HepG2 (cell line): ENCODE measurements at regions not wholly inside any gene's neighbourhood (a gene's known extent, or its start where the extent isn't known, plus 50 kb on each side); places are given as distances from the start of the nearest gene placed in this dataset.

ENCODE experiments used
- ATAC-seq: fragments of 200-7000 bp; cut with Tn5 transposase; 3 replicates; pipeline ENCODE4 v1.9.1; 2020; ENCODE audit warnings: mild to moderate bottlenecking, moderate library complexity
- BruUV-seq: library from RNA; stranded (reverse); fragments of 400-500 nt; replicated peaks from 2 replicates; lab custom pipeline; 2021; lab: Mats Ljungman, UMichigan
- CTCF ChIA-PET: fragments of 300-600 bp; formaldehyde crosslinking; extraction: SDS; loops from one replicate; lab custom pipeline; 2021; ENCODE audit warnings: low total read pairs, inconsistent platforms, low intra/inter-chr PET ratio; lab: Yijun Ruan, JAX
- POLR2A ChIA-PET: fragments of 350-600 bp; sonication (Branson Sonifier 250); formaldehyde crosslinking; loops from one replicate; lab custom pipeline; 2020; ENCODE audit warnings: antibody characterized with exemption, inconsistent platforms; lab: Yijun Ruan, JAX
- DNase-seq: peaks from one replicate; pipeline ENCODE4 v3.0.0-alpha.2; 2015; ENCODE audit warnings: low spot score
- FAIRE-seq: peaks from 3 replicates; lab custom pipeline; 2011; peaks lifted over from hg19 to GRCh38; lab: Jason Lieb, UNC
- H2AFZ ChIP-seq: one replicate; pipeline ENCODE4 v1.6.1; 2011; ENCODE audit warnings: low read length, inconsistent platforms
- H3K27ac ChIP-seq: fragments of 300-600 bp; 3 replicates; pipeline ENCODE4 v1.8.0; 2011; ENCODE audit warnings: mixed run types, mild to moderate bottlenecking, mixed read lengths, low read length, inconsistent platforms; ENCODE audit not compliant: insufficient read depth; ENCODE audit errors: extremely low read length
- H3K27me3 ChIP-seq, 2 experiments: fragments of 200-600 bp in 1 of 2; 2 replicates in 1 of 2; 3 replicates in 1 of 2; pipeline versions ENCODE4 v1.6.0 to v1.8.0; 2011; ENCODE audit warnings: low read length in 2 of 2, mild to moderate bottlenecking in 2 of 2, moderate library complexity in 2 of 2, inconsistent platforms in 1 of 2; ENCODE audit not compliant: insufficient read depth in 2 of 2, control insufficient read depth in 1 of 2
- H3K36me3 ChIP-seq, 2 experiments: fragments of 200-600 bp in 1 of 2; replicated peaks in 1 of 2; 2 replicates in 1 of 2; 3 replicates in 1 of 2; pipeline versions ENCODE4 v1.5.1 to v1.8.0; 2011; ENCODE audit warnings: low read length in 2 of 2, inconsistent platforms in 1 of 2; ENCODE audit not compliant: insufficient read depth in 2 of 2, control insufficient read depth in 1 of 2
- H3K4me1 ChIP-seq: 2 replicates; pipeline ENCODE4 v1.5.1; 2012; ENCODE audit warnings: low read length, inconsistent platforms; ENCODE audit not compliant: insufficient read depth
- H3K4me2 ChIP-seq: 2 replicates; pipeline ENCODE4 v1.6.0; 2011; ENCODE audit warnings: low read depth, low read length, inconsistent platforms
- H3K4me3 ChIP-seq, 3 experiments: fragments of 200-600 bp in 1 of 3; sonication (generic), shearing (Covaris generic) in 1 of 3; replicated peaks in 1 of 3; 2 replicates each; pipeline ENCODE4 v1.5.1; 2011 to 2016; ENCODE audit warnings: low read length in 3 of 3, inconsistent platforms in 2 of 3, low read depth in 2 of 3, mild to moderate bottlenecking in 2 of 3, control low read depth in 1 of 3, mixed read lengths in 1 of 3; ENCODE audit not compliant: insufficient read depth in 1 of 3
- H3K79me2 ChIP-seq: one replicate; pipeline ENCODE4 v1.6.1; 2011; ENCODE audit warnings: low read length, inconsistent platforms; ENCODE audit not compliant: insufficient read depth
- H3K9ac ChIP-seq: 2 replicates; pipeline ENCODE4 v1.6.0; 2011; ENCODE audit warnings: mild to moderate bottlenecking, low read depth, low read length, inconsistent platforms; ENCODE audit not compliant: insufficient read depth
- H3K9me3 ChIP-seq: 2 replicates; pipeline ENCODE4 v1.5.1; 2012; ENCODE audit warnings: mild to moderate bottlenecking, low read length
- H4K20me1 ChIP-seq: 2 replicates; pipeline ENCODE4 v1.6.0; 2011; ENCODE audit warnings: inconsistent platforms, mild to moderate bottlenecking, low read length, moderate library complexity; ENCODE audit not compliant: insufficient read depth
- HMG20B ChIP-seq: conservative IDR thresholded peaks from 2 replicates; pipeline ENCODE4 v1.6.1; 2016; ENCODE audit warnings: missing genetic modification reagents, missing compliant biosample characterization
- HNRNPK ChIP-seq: fragments of 200-400 bp; formaldehyde crosslinking; IDR thresholded peaks from 2 replicates; pipeline ENCODE4 v1.6.1; 2018; ENCODE audit warnings: low read length, low read depth, moderate library complexity, mild to moderate bottlenecking; ENCODE audit not compliant: poor library complexity, severe bottlenecking
- RFXAP ChIP-seq: sonication (generic); formaldehyde crosslinking; IDR thresholded peaks from 2 replicates; pipeline ENCODE4 v1.4.0; 2020; ENCODE audit warnings: missing genetic modification reagents, borderline replicate concordance
- ZNF263 ChIP-seq: sonication (generic); formaldehyde crosslinking; IDR thresholded peaks from 2 replicates; pipeline ENCODE4 v1.4.0; 2020; ENCODE audit warnings: missing genetic modification reagents
- ZNF296 ChIP-seq: sonication (generic); formaldehyde crosslinking; conservative IDR thresholded peaks from 2 replicates; pipeline ENCODE4 v1.5.0; 2020; ENCODE audit warnings: mild to moderate bottlenecking, missing genetic modification reagents
- ZSCAN21 ChIP-seq: sonication (generic); formaldehyde crosslinking; IDR thresholded peaks from 2 replicates; pipeline ENCODE4 v1.8.0; 2022; ENCODE audit warnings: mild to moderate bottlenecking, missing genetic modification reagents, moderate library complexity, borderline replicate concordance
- WGBS: methylation state at CpG from one replicate; pipeline ENCODE4 v1.1.6; 2017; ENCODE audit warnings: low lambda C conversion rate; 5-methylcytosine and 5-hydroxymethylcytosine counted together
- in situ Hi-C: cut with HindIII; loops from 2 replicates; pipeline ENCODE4 v1.10.0; 2017; ENCODE audit warnings: low pct_unique_long_range_greater_than_20kb; ENCODE audit not compliant: extremely low pct_ligation_motif_present
- intact Hi-C: fragments of 100-400 bp; cut with micrococcal nuclease; formaldehyde crosslinking; loops from one replicate; pipeline ENCODE4 v1.10.0; 2022; ENCODE audit not compliant: unreplicated experiment
- TF ChIP-seq, protein P1 (sequence below): sonication (generic); formaldehyde crosslinking; IDR thresholded peaks from 2 replicates; pipeline ENCODE4 v1.4.0; 2020; ENCODE audit warnings: missing genetic modification reagents
- TF ChIP-seq, protein P2 (sequence below): sonication (generic); formaldehyde crosslinking; IDR thresholded peaks from 2 replicates; pipeline ENCODE4 v1.4.0; 2020; ENCODE audit warnings: missing genetic modification reagents, low read depth, mild to moderate bottlenecking, borderline replicate concordance
- TF ChIP-seq, protein P3 (sequence below): sonication (generic); formaldehyde crosslinking; IDR thresholded peaks from 2 replicates; pipeline ENCODE4 v1.4.0; 2020; ENCODE audit warnings: missing genetic modification reagents, borderline replicate concordance
- TF ChIP-seq, protein P4 (sequence below): sonication (generic); formaldehyde crosslinking; conservative IDR thresholded peaks from 2 replicates; pipeline ENCODE4 v1.4.0; 2020; ENCODE audit warnings: mild to moderate bottlenecking, missing genetic modification reagents, moderate library complexity

DNA sequence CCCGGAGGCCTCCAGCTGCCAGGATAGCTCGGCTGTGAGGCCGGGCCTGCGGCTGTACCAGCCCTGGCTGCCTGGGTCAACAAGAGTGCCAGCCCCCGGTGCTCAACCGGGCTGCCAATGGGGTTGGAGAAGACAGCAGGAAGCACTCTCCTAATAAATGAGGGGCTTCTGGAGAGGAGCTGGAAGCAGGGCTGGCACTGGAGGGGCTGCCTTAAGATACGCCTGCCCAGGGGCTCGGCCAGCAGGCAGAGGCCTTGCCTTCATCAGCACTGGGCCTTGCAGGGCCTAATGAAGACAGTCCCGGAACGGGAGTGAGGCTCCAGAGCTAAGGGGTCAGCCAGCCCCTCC is 73.6 kb downstream of the TEX51 start (continued):
- TF ChIP-seq, protein P1, sequence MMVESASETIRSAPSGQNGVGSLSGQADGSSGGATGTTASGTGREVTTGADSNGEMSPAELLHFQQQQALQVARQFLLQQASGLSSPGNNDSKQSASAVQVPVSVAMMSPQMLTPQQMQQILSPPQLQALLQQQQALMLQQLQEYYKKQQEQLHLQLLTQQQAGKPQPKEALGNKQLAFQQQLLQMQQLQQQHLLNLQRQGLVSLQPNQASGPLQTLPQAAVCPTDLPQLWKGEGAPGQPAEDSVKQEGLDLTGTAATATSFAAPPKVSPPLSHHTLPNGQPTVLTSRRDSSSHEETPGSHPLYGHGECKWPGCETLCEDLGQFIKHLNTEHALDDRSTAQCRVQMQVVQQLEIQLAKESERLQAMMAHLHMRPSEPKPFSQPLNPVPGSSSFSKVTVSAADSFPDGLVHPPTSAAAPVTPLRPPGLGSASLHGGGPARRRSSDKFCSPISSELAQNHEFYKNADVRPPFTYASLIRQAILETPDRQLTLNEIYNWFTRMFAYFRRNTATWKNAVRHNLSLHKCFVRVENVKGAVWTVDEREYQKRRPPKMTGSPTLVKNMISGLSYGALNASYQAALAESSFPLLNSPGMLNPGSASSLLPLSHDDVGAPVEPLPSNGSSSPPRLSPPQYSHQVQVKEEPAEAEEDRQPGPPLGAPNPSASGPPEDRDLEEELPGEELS (CRISPR knock-in tag): peak; percentile 5; the same call in 1 of the 2 replicates
- TF ChIP-seq RFXAP (CRISPR knock-in tag): 0 out of 2 replicates have a peak, but pooled peaks have one; percentile 9
- TF ChIP-seq ZNF296 (CRISPR knock-in tag): no peak
- peak; percentile 5 for TF ChIP-seq HNRNPK
- no peak for TF ChIP-seq HMG20B (CRISPR knock-in tag)
- TF ChIP-seq, protein P2, sequence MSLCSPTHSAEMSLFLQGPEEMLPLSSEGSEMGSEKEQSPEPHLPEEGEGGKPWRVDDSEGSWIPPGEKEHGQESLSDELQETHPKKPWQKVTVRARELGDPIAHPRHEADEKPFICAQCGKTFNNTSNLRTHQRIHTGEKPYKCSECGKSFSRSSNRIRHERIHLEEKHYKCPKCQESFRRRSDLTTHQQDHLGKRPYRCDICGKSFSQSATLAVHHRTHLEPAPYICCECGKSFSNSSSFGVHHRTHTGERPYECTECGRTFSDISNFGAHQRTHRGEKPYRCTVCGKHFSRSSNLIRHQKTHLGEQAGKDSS (CRISPR knock-in tag): 0 out of 2 replicates have a peak, but pooled peaks have one; percentile 6

DNA sequence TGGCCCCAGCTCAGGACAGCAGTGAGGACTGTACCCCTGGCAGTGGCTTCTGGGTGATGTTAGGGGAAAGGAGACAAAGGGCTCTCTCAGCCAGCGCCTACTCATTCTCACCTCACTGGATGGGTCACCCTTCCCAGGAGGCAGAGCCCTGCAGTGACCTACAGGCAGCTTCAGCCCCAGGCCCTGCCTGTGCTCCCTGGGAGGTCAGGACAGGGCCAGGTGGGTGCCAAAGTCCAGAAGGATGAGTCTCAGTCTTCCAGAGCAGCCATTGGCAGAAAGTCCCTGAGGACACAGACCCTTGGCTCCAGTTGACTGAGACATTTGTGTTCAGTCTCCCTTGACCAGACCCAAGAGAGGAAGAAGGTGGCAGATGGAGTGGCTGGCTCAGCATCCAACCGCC is 75.1 kb downstream of the TEX51 start:
- no peaks in the 10 kb centered on the region for H3K9me3 ChIP-seq
- intact Hi-C loops: loop anchor here (5.0 to 10.0 kb wide), 2 partner anchors 746 to 1229 kb away; no protein-coding TSS in a partner anchor
- no TSS peak for BruUV-seq
- POLR2A ChIA-PET: no interaction called here
- H3K27ac ChIP-seq: no peak overlapping the region
- WGBS: 40% methylated on average over 1 of the region's 2 CpGs
- no peak for FAIRE-seq
- DNase-seq: no peak
- H4K20me1 ChIP-seq: no peaks in the 10 kb centered on the region
- in situ Hi-C loops: no loop called here
- H3K27me3 ChIP-seq: peaks cover 2 to 22% of the 10 kb centered on the region in 2 experiments; a peak in 4 of 5 replicates
- no peaks in the 10 kb centered on the region for H3K36me3 ChIP-seq
- CTCF ChIA-PET: no interaction called here
- H2AFZ ChIP-seq: no peak overlapping the region
- H3K9ac ChIP-seq: no peak overlapping the region
- no peak overlapping the region for H3K4me2 ChIP-seq
- peaks cover 64% of the 10 kb centered on the region for H3K4me1 ChIP-seq
- no peak overlapping the region for H3K4me3 ChIP-seq
- peak; percentile 10; the same call in 2 of the 3 replicates for ATAC-seq
- H3K79me2 ChIP-seq: no peaks in the 10 kb centered on the region
- TF ChIP-seq ZSCAN21 (CRISPR knock-in tag) (peak; percentile 43; the same call in 1 of the 2 replicates), ZNF263 (peak; percentile 87)
- TF ChIP-seq, protein P3, sequence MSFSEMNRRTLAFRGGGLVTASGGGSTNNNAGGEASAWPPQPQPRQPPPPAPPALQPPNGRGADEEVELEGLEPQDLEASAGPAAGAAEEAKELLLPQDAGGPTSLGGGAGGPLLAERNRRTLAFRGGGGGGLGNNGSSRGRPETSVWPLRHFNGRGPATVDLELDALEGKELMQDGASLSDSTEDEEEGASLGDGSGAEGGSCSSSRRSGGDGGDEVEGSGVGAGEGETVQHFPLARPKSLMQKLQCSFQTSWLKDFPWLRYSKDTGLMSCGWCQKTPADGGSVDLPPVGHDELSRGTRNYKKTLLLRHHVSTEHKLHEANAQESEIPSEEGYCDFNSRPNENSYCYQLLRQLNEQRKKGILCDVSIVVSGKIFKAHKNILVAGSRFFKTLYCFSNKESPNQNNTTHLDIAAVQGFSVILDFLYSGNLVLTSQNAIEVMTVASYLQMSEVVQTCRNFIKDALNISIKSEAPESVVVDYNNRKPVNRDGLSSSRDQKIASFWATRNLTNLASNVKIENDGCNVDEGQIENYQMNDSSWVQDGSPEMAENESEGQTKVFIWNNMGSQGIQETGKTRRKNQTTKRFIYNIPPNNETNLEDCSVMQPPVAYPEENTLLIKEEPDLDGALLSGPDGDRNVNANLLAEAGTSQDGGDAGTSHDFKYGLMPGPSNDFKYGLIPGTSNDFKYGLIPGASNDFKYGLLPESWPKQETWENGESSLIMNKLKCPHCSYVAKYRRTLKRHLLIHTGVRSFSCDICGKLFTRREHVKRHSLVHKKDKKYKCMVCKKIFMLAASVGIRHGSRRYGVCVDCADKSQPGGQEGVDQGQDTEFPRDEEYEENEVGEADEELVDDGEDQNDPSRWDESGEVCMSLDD (CRISPR knock-in tag): no peak
- TF ChIP-seq, protein P1 (CRISPR knock-in tag): no peak
- TF ChIP-seq, protein P4, sequence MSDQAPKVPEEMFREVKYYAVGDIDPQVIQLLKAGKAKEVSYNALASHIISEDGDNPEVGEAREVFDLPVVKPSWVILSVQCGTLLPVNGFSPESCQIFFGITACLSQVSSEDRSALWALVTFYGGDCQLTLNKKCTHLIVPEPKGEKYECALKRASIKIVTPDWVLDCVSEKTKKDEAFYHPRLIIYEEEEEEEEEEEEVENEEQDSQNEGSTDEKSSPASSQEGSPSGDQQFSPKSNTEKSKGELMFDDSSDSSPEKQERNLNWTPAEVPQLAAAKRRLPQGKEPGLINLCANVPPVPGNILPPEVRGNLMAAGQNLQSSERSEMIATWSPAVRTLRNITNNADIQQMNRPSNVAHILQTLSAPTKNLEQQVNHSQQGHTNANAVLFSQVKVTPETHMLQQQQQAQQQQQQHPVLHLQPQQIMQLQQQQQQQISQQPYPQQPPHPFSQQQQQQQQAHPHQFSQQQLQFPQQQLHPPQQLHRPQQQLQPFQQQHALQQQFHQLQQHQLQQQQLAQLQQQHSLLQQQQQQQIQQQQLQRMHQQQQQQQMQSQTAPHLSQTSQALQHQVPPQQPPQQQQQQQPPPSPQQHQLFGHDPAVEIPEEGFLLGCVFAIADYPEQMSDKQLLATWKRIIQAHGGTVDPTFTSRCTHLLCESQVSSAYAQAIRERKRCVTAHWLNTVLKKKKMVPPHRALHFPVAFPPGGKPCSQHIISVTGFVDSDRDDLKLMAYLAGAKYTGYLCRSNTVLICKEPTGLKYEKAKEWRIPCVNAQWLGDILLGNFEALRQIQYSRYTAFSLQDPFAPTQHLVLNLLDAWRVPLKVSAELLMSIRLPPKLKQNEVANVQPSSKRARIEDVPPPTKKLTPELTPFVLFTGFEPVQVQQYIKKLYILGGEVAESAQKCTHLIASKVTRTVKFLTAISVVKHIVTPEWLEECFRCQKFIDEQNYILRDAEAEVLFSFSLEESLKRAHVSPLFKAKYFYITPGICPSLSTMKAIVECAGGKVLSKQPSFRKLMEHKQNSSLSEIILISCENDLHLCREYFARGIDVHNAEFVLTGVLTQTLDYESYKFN: 0 out of 2 replicates have a peak, but pooled peaks have one; percentile 29
